ENCODE measurements at regions not wholly inside any gene's neighbourhood (a gene's known extent, or its start where the extent isn't known, plus 50 kb on each side); places are given as distances from the start of the nearest gene placed in this dataset.

DNA sequence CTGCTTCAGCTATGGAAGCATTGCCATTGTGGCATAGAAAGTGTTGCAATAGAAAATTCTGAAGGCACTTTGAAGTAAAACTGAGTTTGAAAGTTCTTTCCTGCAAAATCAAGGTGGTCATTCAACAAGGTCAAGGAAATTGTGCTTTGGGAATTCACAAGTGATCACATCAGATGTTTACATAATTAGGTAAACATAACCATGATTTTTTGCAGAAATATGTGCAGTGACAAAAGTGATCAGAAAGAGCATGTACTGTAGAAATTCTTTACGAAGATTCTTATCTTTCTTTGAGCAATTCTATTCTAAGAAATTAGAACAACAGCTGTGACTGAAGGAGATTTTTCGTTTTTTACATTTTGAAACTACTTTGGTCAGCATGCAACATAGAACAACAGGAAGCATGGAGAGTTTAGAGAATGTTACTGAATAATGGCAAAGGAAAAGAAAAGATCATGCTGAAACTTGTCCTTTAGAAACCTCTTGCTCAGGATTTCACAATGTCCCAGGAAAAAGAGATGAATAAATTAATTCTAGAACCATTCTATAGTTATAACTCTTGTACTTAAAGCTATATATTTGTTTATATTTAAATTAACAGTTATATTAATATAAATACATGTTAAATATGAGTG is 643.4 kb upstream of the ARPP21 start:
- no peaks in the 10 kb centered on the region for H3K36me3 ChIP-seq
- TF ChIP-seq CTCF (IDR thresholded peaks at IDR 0.05): no peak
- TF ChIP-seq POLR2A (IDR thresholded peaks at IDR 0.05): no peak
- H3K9me3 ChIP-seq: no peaks in the 10 kb centered on the region
- no peak overlapping the region for H3K4me3 ChIP-seq
- DNase-seq: no peak
- H3K27me3 ChIP-seq: no peaks in the 10 kb centered on the region
- H3K27ac ChIP-seq: no peak overlapping the region
- H3K4me1 ChIP-seq: no peaks in the 10 kb centered on the region

GRCh38 chr3:34998902-34999301 is 640.4 kb upstream of the ARPP21 start:
- no peak for DNase-seq
- Histone ChIP-seq H3K9me3 (no peaks in the 10 kb centered on the region), H3K4me3 (no peak overlapping the region), H3K27me3 (no peaks in the 10 kb centered on the region), H3K36me3 (no peaks in the 10 kb centered on the region), H3K4me1 (no peaks in the 10 kb centered on the region), H3K27ac (no peak overlapping the region)
- TF ChIP-seq CTCF (IDR thresholded peaks at IDR 0.05) (no peak), POLR2A (IDR thresholded peaks at IDR 0.05) (no peak)

DNA sequence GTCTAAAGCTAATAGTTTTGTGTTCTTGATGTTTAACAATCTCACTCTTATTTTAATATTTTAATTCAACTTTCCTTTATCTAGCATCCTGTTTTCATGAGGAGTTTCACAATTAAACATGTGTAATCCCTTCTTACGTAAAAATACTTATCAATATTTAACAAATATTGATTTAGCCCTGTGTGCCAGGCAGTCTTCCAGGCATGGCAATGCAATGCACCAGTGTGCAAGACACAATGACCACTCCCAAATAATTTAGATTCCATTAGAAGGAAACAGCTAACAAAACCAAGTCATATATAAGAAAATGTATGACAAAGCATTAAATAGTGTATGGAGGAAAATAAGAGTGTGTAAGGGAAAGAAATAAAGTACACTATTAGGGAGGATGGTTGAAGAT is 627.1 kb upstream of the ARPP21 start:
- Histone ChIP-seq H3K4me1 (no peaks in the 10 kb centered on the region), H3K27ac (no peak overlapping the region), H3K4me3 (no peak overlapping the region), H3K9me3 (no peaks in the 10 kb centered on the region), H3K27me3 (no peaks in the 10 kb centered on the region), H3K36me3 (no peaks in the 10 kb centered on the region)
- TF ChIP-seq CTCF (IDR thresholded peaks at IDR 0.05) (no peak), POLR2A (IDR thresholded peaks at IDR 0.05) (no peak)
- DNase-seq: no peak

DNA sequence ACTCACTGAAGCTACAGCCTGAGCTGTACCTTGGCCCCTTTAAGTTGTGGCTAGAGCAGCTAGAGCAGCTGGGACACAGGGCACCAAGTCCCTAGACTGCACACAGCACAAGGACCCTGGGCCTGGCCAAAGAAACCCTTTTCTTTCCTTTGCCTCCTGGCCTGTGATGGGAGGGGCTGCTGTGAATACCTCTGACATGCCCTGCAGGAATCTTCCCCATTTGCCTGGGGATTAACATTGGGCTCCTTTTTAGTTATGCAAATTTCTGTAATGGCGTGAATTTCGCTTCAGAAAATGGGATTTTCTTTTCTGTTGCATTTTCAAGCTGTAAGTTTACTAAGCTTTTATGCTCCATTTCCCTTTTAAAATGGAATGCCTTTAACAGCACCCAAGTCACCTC is 611.2 kb upstream of the ARPP21 start:
- Histone ChIP-seq H3K27ac (no peak overlapping the region), H3K4me3 (no peak overlapping the region), H3K27me3 (no peaks in the 10 kb centered on the region), H3K9me3 (no peaks in the 10 kb centered on the region), H3K4me1 (no peaks in the 10 kb centered on the region), H3K36me3 (no peaks in the 10 kb centered on the region)
- TF ChIP-seq POLR2A (IDR thresholded peaks at IDR 0.05) (no peak), CTCF (IDR thresholded peaks at IDR 0.05) (no peak)
- DNase-seq: no peak

- Histone ChIP-seq H3K36me3 (no peaks in the 10 kb centered on the region), H3K4me1 (peaks cover 0 to 11% (median 0%) of the 10 kb centered on the region in 4 donors), H3K9me3 (no peaks in the 10 kb centered on the region), H3K4me3 (no peak overlapping the region), H3K27ac (peak overlapping the region in 2 of 4 donors; percentile 60 to 78), H3K27me3 (no peaks in the 10 kb centered on the region)
- DNase-seq: peak in 1 of 3 donors; percentile 56
- peak in 3 of 6 experiments; percentile 30 to 47 (median 31) for TF ChIP-seq CTCF (IDR thresholded peaks at IDR 0.05)
- TF ChIP-seq POLR2A (IDR thresholded peaks at IDR 0.05): no peak
Measured at GRCh38 chr3:35042210-35042991, 596.9 kb upstream of the ARPP21 start.

Measured in Peyer's patch (tissue), 4 donors.